T-helper 2 cell treated with Interferon-gamma antibody and Interleukin-4, amounts not matched to agents 5 μg/mL and 100 μg/mL, for 36 hours (primary cell): ENCODE measurements at regions not wholly inside any gene's neighbourhood (a gene's known extent, or its start where the extent isn't known, plus 50 kb on each side); places are given as distances from the start of the nearest gene placed in this dataset.

ENCODE experiments used
- DNase-seq: peaks from one replicate; pipeline ENCODE4 v3.0.0; 2021; ENCODE audit warnings: low spot score
- H3K27ac Mint-ChIP-seq: one replicate; pipeline ENCODE4 v1.8.0; 2021; ENCODE audit warnings: mild to moderate bottlenecking, mixed read lengths
- H3K27me3 Mint-ChIP-seq: one replicate; pipeline ENCODE4 v1.8.0; 2021; ENCODE audit warnings: low read depth, mixed read lengths
- H3K36me3 Mint-ChIP-seq: one replicate; pipeline ENCODE4 v1.8.0; 2021; ENCODE audit warnings: low read depth, mixed read lengths
- H3K4me1 Mint-ChIP-seq: one replicate; pipeline ENCODE4 v1.8.0; 2021; ENCODE audit warnings: low read depth, mixed read lengths
- H3K4me3 Mint-ChIP-seq: one replicate; pipeline ENCODE4 v1.8.0; 2022; ENCODE audit warnings: mild to moderate bottlenecking, moderate library complexity, mixed read lengths
- H3K9me3 Mint-ChIP-seq: one replicate; pipeline ENCODE4 v1.8.0; 2021; ENCODE audit warnings: mixed read lengths

DNA sequence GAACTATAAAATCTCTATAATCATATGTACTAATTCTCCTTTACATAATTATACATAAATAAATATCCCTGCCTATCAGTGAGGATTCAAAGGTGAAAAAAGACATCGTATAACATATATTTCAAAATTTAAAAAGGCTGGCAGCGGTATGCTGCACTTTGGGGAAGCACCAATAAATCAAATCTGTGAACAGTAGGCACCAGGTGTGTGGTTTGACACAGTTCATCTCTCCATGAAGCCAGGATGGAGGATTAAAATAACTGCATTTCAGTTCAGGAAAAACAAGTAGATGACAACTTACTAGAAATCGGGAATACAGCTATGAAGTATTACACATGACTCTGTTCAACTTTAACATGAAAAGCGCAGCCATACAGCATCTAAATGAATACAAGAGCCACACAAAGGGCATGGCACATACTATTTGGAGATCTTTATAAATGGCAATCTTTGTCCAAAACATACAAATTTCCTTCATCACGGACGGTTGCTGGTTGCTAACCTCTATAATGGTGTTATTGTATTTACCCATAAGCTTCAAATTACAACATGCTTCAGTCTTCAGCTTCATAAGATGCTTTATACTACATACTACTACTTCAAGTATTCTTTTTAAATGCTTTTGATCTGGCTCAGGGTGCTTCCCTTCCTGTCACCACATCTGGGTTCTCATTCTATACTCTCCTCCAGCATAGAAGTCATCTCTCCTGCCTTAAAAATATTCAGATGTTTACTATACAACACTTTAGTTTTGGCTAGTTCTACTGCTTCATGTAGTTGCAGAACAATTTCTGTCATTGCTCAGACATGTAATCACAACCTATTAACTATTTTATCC is 128.7 kb downstream of the KLF12 start:
- H3K9me3 Mint-ChIP-seq = no peaks in the 10 kb centered on the region
- H3K4me1 Mint-ChIP-seq = peaks cover 13% of the 10 kb centered on the region

GRCh38 chr13:74004109-74004508 is 130.1 kb downstream of the KLF12 start:
- H3K4me3 Mint-ChIP-seq = no peak overlapping the region
- H3K4me1 Mint-ChIP-seq = peaks cover 10% of the 10 kb centered on the region
- peaks cover 3% of the 10 kb centered on the region for H3K36me3 Mint-ChIP-seq
- no peak overlapping the region for H3K27ac Mint-ChIP-seq
- H3K9me3 Mint-ChIP-seq = no peaks in the 10 kb centered on the region
- no peaks in the 10 kb centered on the region for H3K27me3 Mint-ChIP-seq
- DNase-seq = no peak

More for the DNA sequence above, 128.7 kb downstream of the KLF12 start:
- Mint-ChIP-seq H3K27me3 (no peaks in the 10 kb centered on the region), H3K27ac (no peak overlapping the region), H3K36me3 (peaks cover 3% of the 10 kb centered on the region), H3K4me3 (no peak overlapping the region)
- DNase-seq = no peak

GRCh38 chr13:74003374-74003773 is 130.8 kb downstream of the KLF12 start:
- peaks cover 15% of the 10 kb centered on the region for H3K4me1 Mint-ChIP-seq
- no peaks in the 10 kb centered on the region for H3K36me3 Mint-ChIP-seq
- no peaks in the 10 kb centered on the region for H3K9me3 Mint-ChIP-seq
- H3K4me3 Mint-ChIP-seq = no peak overlapping the region
- no peak for DNase-seq
- no peaks in the 10 kb centered on the region for H3K27me3 Mint-ChIP-seq
- no peak overlapping the region for H3K27ac Mint-ChIP-seq

- H3K36me3 Mint-ChIP-seq = no peaks in the 10 kb centered on the region
- no peaks in the 10 kb centered on the region for H3K9me3 Mint-ChIP-seq
- no peak overlapping the region for H3K4me3 Mint-ChIP-seq
- H3K4me1 Mint-ChIP-seq = peaks cover 5% of the 10 kb centered on the region
- H3K27me3 Mint-ChIP-seq = no peaks in the 10 kb centered on the region
- DNase-seq = no peak
- H3K27ac Mint-ChIP-seq = no peak overlapping the region
Observed at GRCh38 chr13:74000876-74001275, 133.3 kb downstream of the KLF12 start.

- no peak for DNase-seq
- H3K27ac Mint-ChIP-seq = no peak overlapping the region
- peaks cover 7% of the 10 kb centered on the region for H3K4me1 Mint-ChIP-seq
- H3K9me3 Mint-ChIP-seq = no peaks in the 10 kb centered on the region
- peaks cover 5% of the 10 kb centered on the region for H3K36me3 Mint-ChIP-seq
- H3K27me3 Mint-ChIP-seq = no peaks in the 10 kb centered on the region
- no peak overlapping the region for H3K4me3 Mint-ChIP-seq
Observed at GRCh38 chr13:73998631-73999030, 135.6 kb downstream of the KLF12 start.

- no peak for DNase-seq
- no peak overlapping the region for H3K4me3 Mint-ChIP-seq
- no peaks in the 10 kb centered on the region for H3K9me3 Mint-ChIP-seq
- H3K36me3 Mint-ChIP-seq = peaks cover 7% of the 10 kb centered on the region
- no peak overlapping the region for H3K27ac Mint-ChIP-seq
- H3K4me1 Mint-ChIP-seq = peaks cover 7% of the 10 kb centered on the region
- H3K27me3 Mint-ChIP-seq = no peaks in the 10 kb centered on the region
Observed at GRCh38 chr13:73997964-73998363, 136.2 kb downstream of the KLF12 start.

- Mint-ChIP-seq H3K4me3 (no peak overlapping the region), H3K36me3 (peaks cover 12% of the 10 kb centered on the region), H3K4me1 (peaks cover 8% of the 10 kb centered on the region), H3K9me3 (no peaks in the 10 kb centered on the region), H3K27ac (no peak overlapping the region), H3K27me3 (no peaks in the 10 kb centered on the region)
- no peak for DNase-seq
Observed at GRCh38 chr13:73996569-73996968, 137.6 kb downstream of the KLF12 start.

- Mint-ChIP-seq H3K9me3 (no peaks in the 10 kb centered on the region), H3K36me3 (peaks cover 12% of the 10 kb centered on the region), H3K27ac (no peak overlapping the region), H3K4me1 (peaks cover 8% of the 10 kb centered on the region), H3K4me3 (no peak overlapping the region), H3K27me3 (no peaks in the 10 kb centered on the region)
- no peak for DNase-seq
Observed at GRCh38 chr13:73995736-73996135, 138.5 kb downstream of the KLF12 start.

DNA sequence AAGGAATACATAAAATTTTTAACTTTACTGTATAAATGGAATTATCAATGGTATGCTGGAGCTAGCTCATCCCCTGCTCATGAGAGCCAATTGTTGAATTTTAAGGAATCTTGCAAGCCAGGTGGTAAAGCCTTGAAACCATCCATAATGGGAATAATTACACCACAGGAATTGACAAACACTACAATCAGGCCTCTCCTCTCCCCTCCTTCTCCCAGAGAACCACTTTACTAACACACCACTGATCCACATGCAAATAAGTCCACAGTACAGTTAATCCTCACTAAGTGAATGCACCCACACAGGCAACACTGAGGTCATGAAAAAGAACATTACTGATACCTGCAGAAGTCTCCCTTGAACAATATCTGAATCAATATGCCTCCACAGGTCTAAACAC is 140.5 kb downstream of the KLF12 start:
- Mint-ChIP-seq H3K27me3 (no peaks in the 10 kb centered on the region), H3K4me3 (no peak overlapping the region), H3K4me1 (peaks cover 9% of the 10 kb centered on the region), H3K9me3 (no peaks in the 10 kb centered on the region), H3K36me3 (peaks cover 16% of the 10 kb centered on the region), H3K27ac (no peak overlapping the region)
- no peak for DNase-seq

DNA sequence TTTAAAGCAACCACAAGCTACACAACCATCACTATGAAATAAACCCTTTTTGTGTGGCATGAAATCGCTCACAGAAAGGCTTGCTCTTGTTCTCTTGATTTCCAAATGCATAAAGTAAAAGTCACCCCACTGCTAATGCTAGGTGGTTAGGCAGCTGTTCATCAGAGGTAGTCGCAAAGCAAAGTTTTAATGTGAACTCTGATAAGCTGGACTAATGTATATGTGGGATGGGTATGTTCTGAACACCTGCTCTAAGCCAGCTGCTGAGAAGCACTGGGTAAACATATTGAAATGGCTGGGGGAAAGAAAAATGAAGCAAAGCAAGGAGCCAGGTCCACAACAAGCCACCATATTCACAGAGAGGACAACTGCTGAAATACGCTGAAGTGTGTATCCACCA is 142.3 kb downstream of the KLF12 start:
- H3K4me1 Mint-ChIP-seq = peaks cover 19% of the 10 kb centered on the region
- H3K27ac Mint-ChIP-seq = no peak overlapping the region
- no peak overlapping the region for H3K4me3 Mint-ChIP-seq
- no peaks in the 10 kb centered on the region for H3K9me3 Mint-ChIP-seq
- H3K27me3 Mint-ChIP-seq = no peaks in the 10 kb centered on the region
- peaks cover 17% of the 10 kb centered on the region for H3K36me3 Mint-ChIP-seq
- DNase-seq = no peak

- Mint-ChIP-seq H3K4me1 (peaks cover 23% of the 10 kb centered on the region), H3K9me3 (no peaks in the 10 kb centered on the region), H3K36me3 (peaks cover 17% of the 10 kb centered on the region), H3K27ac (no peak overlapping the region), H3K27me3 (no peaks in the 10 kb centered on the region), H3K4me3 (no peak overlapping the region)
- no peak for DNase-seq
Observed at GRCh38 chr13:73991384-73991783, 142.8 kb downstream of the KLF12 start.

DNA sequence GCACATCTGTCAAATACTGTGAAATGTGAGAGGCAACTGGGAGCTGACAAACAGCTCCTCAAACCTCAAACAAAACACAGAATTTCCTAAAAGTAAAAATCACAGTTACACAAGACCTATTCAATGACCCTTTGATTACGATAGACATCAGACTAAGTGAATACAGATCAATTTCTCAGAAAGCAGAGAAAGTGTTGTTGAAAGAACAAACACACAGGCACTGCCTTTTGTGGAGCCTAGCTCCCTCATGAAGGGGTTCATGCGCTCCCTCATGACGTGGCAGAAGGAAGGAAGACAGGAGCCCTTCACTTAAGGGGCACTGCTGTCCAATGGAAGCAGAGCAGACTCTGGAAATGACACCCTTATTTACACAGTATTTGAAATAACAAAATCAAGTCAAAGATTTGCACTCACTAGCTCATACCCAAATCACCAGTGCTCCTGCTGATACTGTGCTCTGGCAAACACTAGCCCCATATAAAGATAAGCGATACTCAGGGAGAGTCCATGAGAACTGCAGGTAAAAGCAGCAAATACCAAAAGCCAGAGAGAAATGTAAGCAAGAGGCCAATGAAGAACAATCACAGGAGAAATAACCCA is 144.9 kb downstream of the KLF12 start:
- DNase-seq = no peak
- Mint-ChIP-seq H3K4me3 (no peak overlapping the region), H3K36me3 (peaks cover 25% of the 10 kb centered on the region), H3K4me1 (peaks cover 37% of the 10 kb centered on the region), H3K27ac (no peak overlapping the region), H3K9me3 (no peaks in the 10 kb centered on the region), H3K27me3 (no peaks in the 10 kb centered on the region)

- no peak overlapping the region for H3K4me3 Mint-ChIP-seq
- no peak for DNase-seq
- H3K27me3 Mint-ChIP-seq = no peaks in the 10 kb centered on the region
- H3K36me3 Mint-ChIP-seq = peaks cover 23% of the 10 kb centered on the region
- H3K27ac Mint-ChIP-seq = no peak overlapping the region
- no peaks in the 10 kb centered on the region for H3K9me3 Mint-ChIP-seq
- peaks cover 37% of the 10 kb centered on the region for H3K4me1 Mint-ChIP-seq
Observed at GRCh38 chr13:73988461-73988860, 145.7 kb downstream of the KLF12 start.

DNA sequence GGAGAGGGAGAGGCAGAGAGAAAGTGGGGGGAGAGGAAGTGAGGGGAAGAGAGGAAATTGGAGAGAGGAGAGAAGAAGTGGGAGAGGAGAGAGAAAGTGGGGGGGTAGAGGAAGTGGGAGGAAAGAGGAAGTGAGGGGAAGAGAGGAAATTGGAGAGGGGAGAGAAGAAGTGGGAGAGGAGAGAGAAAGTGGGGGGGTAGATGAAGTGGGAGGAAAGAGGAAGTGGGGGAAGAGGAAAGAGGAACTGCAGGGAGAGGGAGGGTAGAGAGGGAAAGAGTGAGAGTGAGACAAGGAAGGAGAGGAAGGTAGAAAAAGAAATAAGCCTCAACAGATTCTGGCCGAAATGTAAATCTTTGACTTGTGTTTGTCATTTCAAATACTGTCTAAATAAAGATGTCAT is 146.6 kb downstream of the KLF12 start:
- Mint-ChIP-seq H3K36me3 (peaks cover 20% of the 10 kb centered on the region), H3K9me3 (no peaks in the 10 kb centered on the region), H3K4me1 (peaks cover 37% of the 10 kb centered on the region), H3K27me3 (no peaks in the 10 kb centered on the region), H3K4me3 (no peak overlapping the region), H3K27ac (peak overlapping the region; percentile 47)
- DNase-seq = no peak
